Stomach smooth muscle (tissue), 2 donors: ENCODE measurements at regions not wholly inside any gene's neighbourhood (a gene's known extent, or its start where the extent isn't known, plus 50 kb on each side); places are given as distances from the start of the nearest gene placed in this dataset.

ENCODE experiments used
- H3K27ac ChIP-seq: one replicate; pipeline ENCODE4 v1.7.0; 2013; ENCODE audit warnings: mild to moderate bottlenecking, low read length, inconsistent platforms
- H3K27me3 ChIP-seq, 2 donors: one replicate each; pipeline ENCODE4 v1.7.0; 2013; ENCODE audit warnings: low read length in 2 of 2; ENCODE audit not compliant: insufficient read depth in 2 of 2, control insufficient read depth in 1 of 2
- H3K36me3 ChIP-seq, 2 donors: one replicate each; pipeline ENCODE4 v1.7.0; 2013; ENCODE audit warnings: low read length in 2 of 2; ENCODE audit not compliant: control insufficient read depth in 2 of 2, insufficient read depth in 2 of 2
- H3K4me1 ChIP-seq: one replicate; pipeline ENCODE4 v1.7.0; 2013; ENCODE audit warnings: low read length; ENCODE audit not compliant: control insufficient read depth, insufficient read depth
- H3K4me3 ChIP-seq, 2 donors: one replicate each; pipeline ENCODE4 v1.7.0; 2013; ENCODE audit warnings: low read length in 2 of 2
- H3K9ac ChIP-seq, 2 donors: one replicate each; pipeline ENCODE4 v1.7.0; 2013; ENCODE audit warnings: low read length in 2 of 2, mild to moderate bottlenecking in 1 of 2
- H3K9me3 ChIP-seq, 2 donors: one replicate each; pipeline ENCODE4 v1.7.0; 2013; ENCODE audit warnings: low read length in 2 of 2; ENCODE audit not compliant: control insufficient read depth in 2 of 2
- donor health status: healthy.
- donor health status: Pancreatic carcinoma.

- Histone ChIP-seq H3K4me1 (no peaks in the 10 kb centered on the region), H3K4me3 (no peak overlapping the region), H3K9me3 (no peaks in the 10 kb centered on the region), H3K36me3 (no peaks in the 10 kb centered on the region), H3K27ac (no peak overlapping the region), H3K9ac (no peak overlapping the region), H3K27me3 (no peaks in the 10 kb centered on the region)
These were observed 65.2 kb downstream of the DMRT2 start for GRCh38 chr9:1115370-1115769.

- Histone ChIP-seq H3K36me3 (no peaks in the 10 kb centered on the region), H3K4me3 (no peak overlapping the region), H3K9me3 (no peaks in the 10 kb centered on the region), H3K27ac (no peak overlapping the region), H3K9ac (no peak overlapping the region), H3K27me3 (no peaks in the 10 kb centered on the region), H3K4me1 (no peaks in the 10 kb centered on the region)
These were observed 67.3 kb downstream of the DMRT2 start for GRCh38 chr9:1117439-1117838.

- Histone ChIP-seq H3K9me3 (no peaks in the 10 kb centered on the region), H3K4me3 (no peak overlapping the region), H3K9ac (no peak overlapping the region), H3K27ac (no peak overlapping the region), H3K27me3 (no peaks in the 10 kb centered on the region), H3K4me1 (no peaks in the 10 kb centered on the region), H3K36me3 (no peaks in the 10 kb centered on the region)
These were observed 70.5 kb downstream of the DMRT2 start for GRCh38 chr9:1120500-1121165.

- Histone ChIP-seq H3K9ac (no peak overlapping the region), H3K4me3 (no peak overlapping the region), H3K27ac (no peak overlapping the region), H3K9me3 (peaks cover 0 to 6% of the 10 kb centered on the region in 2 donors), H3K4me1 (no peaks in the 10 kb centered on the region), H3K27me3 (no peaks in the 10 kb centered on the region), H3K36me3 (no peaks in the 10 kb centered on the region)
These were observed 75.6 kb downstream of the DMRT2 start for GRCh38 chr9:1125741-1126140.

- H3K4me1 ChIP-seq = no peaks in the 10 kb centered on the region
- H3K27me3 ChIP-seq = no peaks in the 10 kb centered on the region
- H3K36me3 ChIP-seq = no peaks in the 10 kb centered on the region
- no peak overlapping the region for H3K9ac ChIP-seq
- H3K4me3 ChIP-seq = no peak overlapping the region
- no peak overlapping the region for H3K27ac ChIP-seq
- peaks cover 0 to 6% of the 10 kb centered on the region in 2 donors for H3K9me3 ChIP-seq
These were observed 77.9 kb downstream of the DMRT2 start for GRCh38 chr9:1128046-1128445.

GRCh38 chr9:1129382-1129781 is 79.2 kb downstream of the DMRT2 start:
- Histone ChIP-seq H3K4me1 (no peaks in the 10 kb centered on the region), H3K27me3 (no peaks in the 10 kb centered on the region), H3K36me3 (no peaks in the 10 kb centered on the region)

GRCh38 chr9:1140057-1140456 is 89.9 kb downstream of the DMRT2 start:
- Histone ChIP-seq H3K4me1 (no peaks in the 10 kb centered on the region), H3K27me3 (peaks cover 0 to 2% of the 10 kb centered on the region in 2 donors), H3K9ac (no peak overlapping the region), H3K36me3 (no peaks in the 10 kb centered on the region), H3K4me3 (no peak overlapping the region), H3K27ac (no peak overlapping the region), H3K9me3 (peaks cover 0 to 6% of the 10 kb centered on the region in 2 donors)

More at GRCh38 chr9:1129382-1129781, 79.2 kb downstream of the DMRT2 start:
- H3K27ac ChIP-seq = no peak overlapping the region
- peaks cover 0 to 8% of the 10 kb centered on the region in 2 donors for H3K9me3 ChIP-seq
- H3K4me3 ChIP-seq = no peak overlapping the region
- H3K9ac ChIP-seq = no peak overlapping the region

- Histone ChIP-seq H3K9me3 (no peaks in the 10 kb centered on the region), H3K27me3 (no peaks in the 10 kb centered on the region), H3K4me1 (no peaks in the 10 kb centered on the region), H3K9ac (no peak overlapping the region), H3K27ac (no peak overlapping the region), H3K36me3 (no peaks in the 10 kb centered on the region), H3K4me3 (no peak overlapping the region)
These were observed 101.5 kb downstream of the DMRT2 start for GRCh38 chr9:1151691-1152090.

GRCh38 chr9:1152171-1152570 is 102.0 kb downstream of the DMRT2 start:
- no peak overlapping the region for H3K4me3 ChIP-seq
- H3K36me3 ChIP-seq = no peaks in the 10 kb centered on the region
- H3K4me1 ChIP-seq = no peaks in the 10 kb centered on the region
- no peaks in the 10 kb centered on the region for H3K9me3 ChIP-seq
- no peak overlapping the region for H3K9ac ChIP-seq
- no peaks in the 10 kb centered on the region for H3K27me3 ChIP-seq
- H3K27ac ChIP-seq = no peak overlapping the region

- Histone ChIP-seq H3K27me3 (no peaks in the 10 kb centered on the region), H3K4me3 (no peak overlapping the region), H3K4me1 (no peaks in the 10 kb centered on the region), H3K9me3 (no peaks in the 10 kb centered on the region), H3K9ac (no peak overlapping the region), H3K27ac (no peak overlapping the region), H3K36me3 (no peaks in the 10 kb centered on the region)
These were observed 104.6 kb downstream of the DMRT2 start for GRCh38 chr9:1154739-1155138.

- H3K9me3 ChIP-seq = no peaks in the 10 kb centered on the region
- no peak overlapping the region for H3K27ac ChIP-seq
- H3K27me3 ChIP-seq = no peaks in the 10 kb centered on the region
- no peak overlapping the region for H3K9ac ChIP-seq
- H3K4me3 ChIP-seq = no peak overlapping the region
- H3K36me3 ChIP-seq = no peaks in the 10 kb centered on the region
- H3K4me1 ChIP-seq = no peaks in the 10 kb centered on the region
These were observed 105.4 kb downstream of the DMRT2 start for GRCh38 chr9:1155602-1156001.
